PFSK-1 (cell line): ENCODE measurements at regions not wholly inside any gene's neighbourhood (a gene's known extent, or its start where the extent isn't known, plus 50 kb on each side); places are given as distances from the start of the nearest gene placed in this dataset.

ENCODE experiments used
- FOXP2 ChIP-seq: optimal IDR thresholded peaks from 2 replicates; pipeline ENCODE3; 2011; ENCODE audit warnings: borderline replicate concordance, control low read depth, inconsistent platforms; ENCODE audit not compliant: insufficient read depth; ENCODE audit errors: extremely low read length, extremely low read depth
- POLR2AphosphoS5 ChIP-seq: IDR thresholded peaks from 2 replicates; pipeline ENCODE4 v1.6.1; 2012; ENCODE audit warnings: low read depth, mild to moderate bottlenecking, control low read depth, low read length, moderate library complexity
- REST ChIP-seq, 2 experiments: IDR thresholded peaks; 2 replicates each; pipeline versions ENCODE4 v1.6.1 to v1.8.0; 2011 to 2012; ENCODE audit warnings: low read depth in 2 of 2, low read length in 2 of 2, control low read depth in 1 of 2, inconsistent platforms in 1 of 2, mild to moderate bottlenecking in 1 of 2, moderate library complexity in 1 of 2; ENCODE audit not compliant: insufficient read depth in 1 of 2
- SIN3A ChIP-seq: IDR thresholded peaks from 2 replicates; pipeline ENCODE4 v1.6.1; 2012; ENCODE audit warnings: mild to moderate bottlenecking, low read length, moderate library complexity, borderline replicate concordance; ENCODE audit not compliant: insufficient read depth
- TAF1 ChIP-seq: IDR thresholded peaks from 2 replicates; pipeline ENCODE4 v1.6.1; 2012; ENCODE audit warnings: low read length, control low read depth, borderline replicate concordance; ENCODE audit not compliant: insufficient read depth

- TF ChIP-seq REST (IDR thresholded peaks at IDR 0.05; ENCODE audit: insufficient read depth in 1 of 2, low read depth in 2 of 2, low read length in 2 of 2): no peak
- no peak for TF ChIP-seq POLR2AphosphoS5
- no peak for TF ChIP-seq FOXP2
- no peak for TF ChIP-seq SIN3A
- TF ChIP-seq TAF1: no peak
Measured at GRCh38 chr13:48852911-48853727, 122.6 kb upstream of the FNDC3A start.

- TF ChIP-seq POLR2AphosphoS5 (no peak), TAF1 (no peak), REST (IDR thresholded peaks at IDR 0.05; ENCODE audit: insufficient read depth in 1 of 2, low read depth in 2 of 2, low read length in 2 of 2) (no peak), SIN3A (no peak), FOXP2 (no peak)
Measured at GRCh38 chr13:48853728-48854102, 122.0 kb upstream of the FNDC3A start.

- TF ChIP-seq FOXP2 (no peak), TAF1 (no peak), POLR2AphosphoS5 (no peak), SIN3A (no peak), REST (IDR thresholded peaks at IDR 0.05; ENCODE audit: insufficient read depth in 1 of 2, low read depth in 2 of 2, low read length in 2 of 2) (no peak)
Measured at GRCh38 chr13:48857576-48857975, 118.1 kb upstream of the FNDC3A start.

- no peak for TF ChIP-seq POLR2AphosphoS5
- no peak for TF ChIP-seq TAF1
- TF ChIP-seq REST (IDR thresholded peaks at IDR 0.05; ENCODE audit: insufficient read depth in 1 of 2, low read depth in 2 of 2, low read length in 2 of 2): no peak
- TF ChIP-seq SIN3A: no peak
- TF ChIP-seq FOXP2: no peak
Measured at GRCh38 chr13:48858122-48858902, 117.4 kb upstream of the FNDC3A start.
